SW 1271 (cell line): ENCODE measurements at regions not wholly inside any gene's neighbourhood (a gene's known extent, or its start where the extent isn't known, plus 50 kb on each side); places are given as distances from the start of the nearest gene placed in this dataset.
"Not testable (repeated sequence)": the region's sequence is repeated elsewhere in the genome, so short reads cannot be mapped to it uniquely, and the experiment has no call there.

ENCODE experiments used
- DNase-seq, 2 experiments: peaks; one replicate each; lab custom pipeline; 2025; lab: John Stamatoyannopoulos, UW

DNA sequence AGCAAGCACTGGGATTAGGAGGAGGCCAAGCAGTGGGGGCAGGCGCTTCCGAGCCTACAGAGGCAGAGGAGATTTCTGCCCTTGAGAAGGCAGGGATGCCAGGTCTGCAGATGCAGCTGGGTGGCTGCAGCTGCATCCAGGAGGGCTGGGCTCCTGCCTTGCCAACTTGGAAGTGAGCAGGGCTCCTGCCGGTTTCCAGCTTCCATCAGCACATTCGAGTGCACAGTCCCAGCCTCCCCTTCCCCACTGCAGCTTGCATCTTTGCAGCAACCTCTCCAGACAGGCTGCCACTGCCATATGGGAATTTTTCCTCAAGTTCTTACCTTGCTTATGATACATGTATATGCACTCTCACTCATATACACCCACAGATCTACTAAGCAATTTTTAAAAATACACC lies 1234.3 kb upstream of the B3GALT2 start:
- DNase-seq: no peak

DNA sequence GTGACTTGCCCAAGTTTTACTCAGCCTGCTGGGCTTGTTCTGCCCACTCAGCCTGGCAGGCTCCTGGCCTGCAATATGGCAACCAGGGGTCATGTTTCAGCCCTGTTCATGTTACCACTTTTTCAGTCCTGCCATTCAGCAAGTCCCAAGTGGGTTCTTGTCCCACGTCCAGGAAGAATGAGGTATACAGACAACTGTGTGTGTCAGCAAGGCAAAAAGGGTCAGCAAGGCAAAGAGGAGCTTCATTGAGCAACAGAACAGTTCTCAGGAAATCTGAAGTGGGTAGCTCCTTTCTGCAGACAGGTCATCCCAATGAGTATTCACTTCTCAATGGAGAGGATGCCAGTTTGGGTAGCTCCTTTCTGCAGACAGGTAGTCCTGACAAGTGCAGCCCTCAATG lies 1233.3 kb upstream of the B3GALT2 start:
- DNase-seq: no peak

DNA sequence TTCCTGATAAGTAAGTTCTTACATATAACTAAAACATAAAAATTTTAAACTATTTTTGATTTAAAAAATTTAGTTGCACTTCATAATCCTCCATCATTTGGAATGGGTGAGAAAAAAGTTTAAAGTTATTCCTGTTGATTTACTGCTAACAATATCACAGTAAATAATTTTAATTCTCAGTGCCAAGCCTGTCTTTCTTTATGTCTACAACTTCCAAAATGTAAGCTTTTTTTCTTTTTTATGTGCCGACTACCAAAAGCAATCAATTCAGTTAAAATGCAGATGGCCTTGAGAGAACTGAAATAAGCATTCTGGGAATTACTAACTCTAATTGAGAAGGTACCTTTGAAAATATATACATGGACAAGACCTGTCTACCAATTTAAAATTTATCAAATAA lies 1224.3 kb upstream of the B3GALT2 start:
- DNase-seq: no peak

DNA sequence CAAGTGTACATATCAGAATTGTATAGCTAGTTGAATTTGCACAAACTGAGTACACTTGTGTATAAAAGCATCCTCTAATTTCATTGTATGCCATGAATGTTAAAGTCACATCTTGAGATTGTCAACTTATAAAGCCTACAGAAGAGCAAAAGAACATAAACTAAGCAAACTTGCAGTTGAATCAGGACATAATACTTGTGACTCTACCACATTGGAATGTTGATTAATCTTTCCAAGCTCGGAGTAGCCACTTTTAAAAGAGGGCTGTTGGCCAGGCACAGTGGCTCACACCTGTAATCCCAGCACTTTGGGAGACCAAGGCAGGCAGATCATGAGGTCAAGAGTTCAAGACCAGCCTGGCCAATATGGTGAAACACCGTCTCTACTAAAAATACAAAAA lies 1220.8 kb upstream of the B3GALT2 start:
- DNase-seq: peak in 1 of 2 experiments; percentile 1

DNA sequence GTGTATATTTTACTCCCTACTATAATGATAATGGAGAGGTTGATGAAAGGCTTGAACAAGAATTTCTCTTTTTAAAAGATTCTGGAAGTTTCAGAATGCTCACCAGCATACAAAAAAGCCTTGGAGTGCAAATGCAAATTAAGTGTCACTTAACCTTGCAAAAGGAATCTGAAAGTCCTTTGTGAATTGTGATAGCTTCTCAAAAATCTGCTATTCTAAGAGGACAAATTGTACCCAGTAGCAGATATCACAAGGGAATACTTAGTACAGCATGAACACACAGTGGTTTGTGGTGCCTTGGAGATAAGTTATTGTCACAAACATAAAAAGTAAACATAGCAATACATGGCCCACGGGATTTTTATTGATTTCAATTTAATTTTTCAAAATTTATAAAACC lies 1208.3 kb upstream of the B3GALT2 start:
- DNase-seq: no peak

DNA sequence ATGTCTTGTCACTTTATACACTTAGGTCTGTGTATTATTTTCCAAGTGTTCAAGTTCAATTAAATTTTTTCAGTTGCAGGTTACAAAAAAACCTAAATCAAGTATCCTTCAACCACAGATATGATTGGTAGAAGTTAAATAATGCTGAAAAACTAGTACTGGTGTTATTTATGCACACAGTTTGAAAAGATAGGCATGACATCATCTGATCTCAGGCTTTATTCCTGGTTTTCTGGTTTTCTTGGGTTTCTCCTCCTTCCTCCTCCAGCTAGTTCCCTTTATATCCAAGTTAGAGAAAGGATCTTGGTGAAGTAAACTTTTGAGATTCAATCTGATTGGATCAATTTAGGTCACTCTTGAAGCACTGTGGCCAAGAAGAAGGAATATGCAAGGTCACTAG lies 1201.1 kb upstream of the B3GALT2 start:
- DNase-seq: no peak

DNA sequence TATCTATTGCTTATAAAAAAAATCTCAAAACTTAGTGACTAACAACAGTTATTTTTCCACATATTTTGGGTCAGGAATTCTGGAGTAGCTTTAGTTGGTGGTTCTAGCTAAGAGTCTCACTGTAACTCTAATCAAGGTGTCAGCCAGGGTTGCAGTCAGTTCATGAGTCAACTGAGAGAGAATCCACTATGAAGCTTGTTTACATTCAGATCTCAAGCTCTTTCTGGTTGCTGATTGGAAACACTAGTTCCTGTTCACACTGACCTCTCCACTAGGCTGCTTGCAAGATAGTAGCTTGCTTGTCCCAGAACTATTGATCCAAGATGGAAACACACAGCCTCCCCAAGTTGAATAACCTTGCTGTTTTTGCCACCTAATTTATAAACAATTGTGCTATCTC lies 1192.1 kb upstream of the B3GALT2 start:
- DNase-seq: no peak

DNA sequence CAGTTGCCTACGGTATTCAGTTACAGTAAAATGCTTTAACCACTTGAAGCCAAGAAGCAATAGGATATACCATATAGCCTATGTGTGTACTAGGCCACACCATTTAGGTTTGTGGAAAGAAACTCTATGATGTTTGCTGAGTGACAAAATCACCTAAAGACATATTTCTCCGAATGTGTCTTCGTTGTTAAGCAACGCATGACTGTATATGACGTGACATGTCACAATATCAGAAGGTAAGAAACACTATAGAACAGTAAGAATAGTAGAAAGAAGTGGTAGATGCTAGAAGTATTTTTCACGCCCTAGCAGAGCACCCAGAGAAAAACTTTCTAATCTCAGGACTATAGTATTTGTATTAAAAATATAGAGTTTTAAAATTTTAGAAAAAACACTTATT lies 1188.2 kb upstream of the B3GALT2 start:
- no peak for DNase-seq

DNA sequence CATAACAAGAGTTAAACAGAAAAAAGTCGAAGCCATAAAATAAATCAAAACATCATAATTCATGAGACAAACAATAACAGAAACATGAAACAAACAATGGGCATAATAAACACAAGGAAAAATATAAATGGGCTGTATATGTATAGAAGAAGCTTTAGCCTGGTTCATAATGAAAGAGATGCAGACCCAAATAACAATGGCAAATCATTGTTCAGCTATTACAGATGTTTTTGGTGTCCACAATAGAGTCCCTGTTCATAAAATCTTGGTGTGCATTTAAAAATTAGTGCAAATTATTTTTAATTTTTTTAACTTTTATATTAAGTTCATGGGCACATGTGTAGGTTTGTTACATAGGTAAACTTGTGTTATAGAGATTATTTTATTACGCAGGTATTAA lies 1185.9 kb upstream of the B3GALT2 start:
- DNase-seq: no peak

DNA sequence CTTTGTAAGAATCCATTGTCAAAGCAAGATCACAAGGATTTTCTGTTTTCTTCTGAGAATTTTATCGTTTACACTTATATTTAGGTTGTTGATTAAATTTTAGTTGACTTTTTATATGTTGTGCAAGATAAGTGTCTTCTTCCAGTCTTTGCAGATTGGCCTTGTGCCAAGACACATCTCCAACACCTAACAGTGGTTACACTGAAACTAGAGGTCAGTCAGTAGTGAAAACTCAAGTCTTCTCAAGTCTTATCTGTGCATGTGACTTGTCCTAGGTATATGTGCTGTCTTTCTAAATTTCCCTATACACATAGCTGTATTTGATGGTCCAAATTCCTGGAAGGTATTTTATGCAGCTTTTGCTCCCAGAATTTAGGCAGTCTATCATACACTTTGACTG lies 1183.2 kb upstream of the B3GALT2 start:
- no peak for DNase-seq

DNA sequence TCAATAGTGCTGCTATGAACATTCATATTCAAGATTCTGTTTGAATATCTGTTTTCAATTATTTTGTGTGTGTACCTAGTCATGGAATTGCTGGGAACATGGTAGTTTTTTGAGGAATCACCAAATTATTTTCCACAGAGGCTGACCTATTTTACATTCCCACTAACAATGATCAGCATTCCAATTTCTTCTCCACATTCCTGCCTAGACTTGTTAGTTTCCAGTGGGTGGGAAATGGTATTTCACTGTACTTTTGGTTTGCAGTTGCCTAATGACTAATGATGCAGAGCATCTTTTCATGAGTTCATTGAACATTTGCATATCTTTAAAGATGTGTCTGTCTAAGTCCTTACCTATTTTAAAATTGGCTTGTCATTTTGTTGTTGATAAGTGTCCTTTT lies 1182.6 kb upstream of the B3GALT2 start:
- DNase-seq: no peak

DNA sequence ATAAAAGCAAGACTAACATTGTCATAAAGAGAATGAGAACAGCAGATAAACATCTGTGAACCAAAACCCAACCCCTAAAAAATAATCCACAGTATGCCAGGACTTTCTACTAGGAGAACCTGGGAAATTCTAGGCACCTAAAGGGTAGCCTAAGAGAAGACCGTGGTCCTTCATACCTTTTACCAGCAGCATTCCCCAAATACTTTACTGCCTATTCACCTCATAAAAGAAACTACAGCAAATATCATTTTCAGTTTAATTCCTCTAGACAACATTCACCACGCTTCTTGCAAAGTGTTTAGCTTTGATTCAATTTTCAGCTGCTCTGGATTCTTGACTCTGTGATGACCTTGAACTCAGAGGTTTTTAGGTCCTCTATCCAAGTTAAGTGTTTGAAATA lies 1180.7 kb upstream of the B3GALT2 start:
- DNase-seq: no peak

DNA sequence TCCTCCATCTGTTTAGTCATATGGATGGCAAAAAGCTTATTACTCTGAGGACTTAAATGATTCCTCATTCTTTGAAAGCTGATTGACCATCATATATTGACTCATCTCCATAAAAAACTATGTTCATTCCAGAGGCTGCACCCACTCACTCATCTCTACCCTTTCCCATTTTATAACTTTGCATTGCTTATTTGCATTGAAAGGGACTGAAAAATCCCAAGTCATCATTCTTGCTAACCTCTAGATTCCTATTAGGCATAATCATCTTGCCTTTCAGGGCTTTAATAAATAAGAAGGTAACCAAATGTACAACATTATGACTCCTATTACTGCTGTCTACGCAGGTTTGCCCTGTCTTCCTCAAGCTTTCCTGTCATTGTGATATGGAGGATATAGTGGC lies 1180.3 kb upstream of the B3GALT2 start:
- no peak for DNase-seq

DNA sequence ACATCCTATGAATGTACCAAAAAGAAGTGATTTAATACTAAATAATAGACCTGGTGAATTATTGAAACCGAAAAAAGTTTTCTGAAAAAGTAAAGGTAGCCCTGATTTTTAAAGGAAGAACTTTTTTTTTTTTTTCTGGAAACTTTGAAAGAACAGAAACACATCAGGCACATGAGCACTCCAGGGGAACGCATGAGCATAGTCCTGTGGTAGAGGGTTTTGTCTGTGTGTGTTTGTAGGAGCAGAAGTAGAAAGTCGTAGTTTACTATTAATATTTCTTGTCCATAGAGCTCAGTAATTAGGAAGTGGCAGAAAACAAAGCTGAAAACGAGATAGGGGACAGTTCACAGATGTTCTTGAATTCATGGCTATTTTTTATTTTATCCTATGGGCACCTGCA lies 1175.9 kb upstream of the B3GALT2 start:
- DNase-seq: no peak

DNA sequence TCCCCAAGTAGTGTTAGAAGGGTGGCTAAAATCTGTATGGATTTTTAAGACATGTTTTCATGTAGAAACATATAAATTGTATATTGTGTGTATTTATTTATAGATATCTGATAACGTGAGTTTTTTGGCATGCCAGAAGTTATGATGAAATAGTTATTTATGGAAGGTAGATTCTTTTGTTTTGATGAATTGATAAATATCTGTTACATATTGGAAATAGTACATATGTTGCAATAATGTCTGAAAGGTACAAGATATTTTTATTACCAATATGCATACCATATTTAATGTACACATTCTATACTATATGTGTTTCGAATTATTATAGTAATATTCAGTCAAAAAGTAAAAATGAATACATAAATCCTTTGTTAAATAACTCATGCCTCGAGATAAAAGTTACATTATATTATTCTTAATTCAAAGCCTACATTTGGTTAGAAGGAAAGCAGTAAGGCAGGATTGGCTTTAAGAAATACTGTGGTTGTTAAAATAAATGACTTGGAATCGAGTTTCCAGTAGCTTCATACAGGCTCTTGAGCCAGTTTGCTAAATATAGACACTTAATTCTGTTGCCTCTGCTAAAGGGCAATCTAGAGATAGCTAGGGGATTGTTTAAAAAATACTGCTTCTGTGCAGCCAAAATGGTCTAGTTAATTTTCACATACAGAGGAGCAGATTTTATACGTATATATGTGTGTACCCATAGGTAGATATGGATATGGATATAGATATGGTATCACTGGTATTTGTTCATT lies 1175.1 kb upstream of the B3GALT2 start:
- DNase-seq: no peak

DNA sequence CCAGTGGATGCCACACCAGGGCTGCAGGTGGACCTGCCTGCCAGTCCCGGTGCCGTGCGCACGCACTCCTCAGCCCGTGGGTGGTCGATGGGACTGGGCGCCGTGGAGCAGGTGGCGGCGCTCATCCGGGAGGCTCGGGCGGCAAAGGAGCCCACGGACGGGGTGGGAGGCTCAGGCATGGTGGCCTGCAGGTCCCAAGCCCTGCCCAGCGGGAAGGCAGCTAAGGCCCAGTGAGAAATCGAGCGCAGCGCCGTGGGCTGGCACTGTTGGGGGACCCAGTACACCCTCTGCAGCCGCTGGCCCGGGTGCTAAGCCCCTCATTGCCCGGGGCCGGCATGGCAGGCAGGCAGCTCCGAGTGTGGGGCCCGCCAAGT lies 1171.8 kb upstream of the B3GALT2 start:
- no peak for DNase-seq

DNA sequence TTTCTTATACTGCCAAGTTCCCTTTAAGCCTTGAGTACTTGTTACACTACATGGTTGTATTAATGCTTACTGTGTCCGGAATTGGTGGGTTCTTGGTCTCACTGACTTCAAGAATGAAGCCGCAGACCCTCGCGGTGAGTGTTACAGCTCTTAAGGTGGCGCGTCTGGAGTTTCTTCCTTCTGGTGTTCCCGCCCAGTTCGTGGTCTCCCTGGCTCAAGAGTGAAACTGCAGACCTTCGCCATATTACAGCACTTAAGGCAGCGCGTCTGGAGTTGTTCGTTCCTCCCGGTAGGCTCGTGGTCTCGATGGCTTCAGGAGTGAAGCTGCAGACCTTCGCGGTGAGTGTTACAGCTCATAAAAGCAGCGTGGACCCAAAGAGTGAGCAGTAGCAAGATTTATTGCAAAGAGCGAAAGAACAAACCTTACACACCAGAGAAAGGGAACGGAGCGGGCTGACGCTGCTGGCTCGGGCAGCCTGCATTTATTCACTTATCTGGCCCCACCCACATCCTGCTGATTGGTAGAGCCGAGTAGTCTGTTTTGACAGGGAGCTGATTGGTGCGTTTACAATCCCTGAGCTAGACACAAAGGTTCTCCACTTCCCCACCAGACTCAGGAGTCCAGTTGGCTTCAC lies 1171.3 kb upstream of the B3GALT2 start:
- DNase-seq: not testable (repeated sequence)

DNA sequence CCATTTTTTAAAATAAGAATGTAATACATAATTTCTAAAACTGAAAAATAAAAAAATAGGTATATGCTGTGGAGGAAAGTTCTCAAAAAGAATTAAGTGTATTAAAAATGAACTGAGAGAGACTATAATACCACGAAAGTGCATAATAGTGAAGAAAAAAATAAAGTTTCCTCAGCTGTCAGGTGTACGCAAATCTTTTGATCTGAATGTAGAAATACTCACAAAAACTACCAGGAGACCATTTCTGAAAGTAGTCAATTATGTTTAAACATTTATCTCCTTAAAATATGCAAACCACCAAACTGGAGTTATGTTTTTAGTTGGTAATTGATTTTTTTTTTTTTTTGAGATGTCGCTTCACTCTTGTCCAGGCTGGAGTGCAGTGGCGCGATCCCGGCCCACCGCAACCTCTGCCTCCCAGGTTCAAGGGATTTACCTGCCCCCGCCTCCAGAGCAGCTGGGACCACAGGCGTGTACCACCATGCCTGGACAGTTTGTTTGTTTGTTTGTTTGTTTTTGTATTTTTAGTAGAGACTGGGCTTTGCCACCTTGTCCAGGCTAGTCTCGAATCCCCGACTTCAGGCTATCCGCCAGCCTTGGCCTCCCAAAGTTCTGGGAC lies 1169.2 kb upstream of the B3GALT2 start:
- no peak for DNase-seq

DNA sequence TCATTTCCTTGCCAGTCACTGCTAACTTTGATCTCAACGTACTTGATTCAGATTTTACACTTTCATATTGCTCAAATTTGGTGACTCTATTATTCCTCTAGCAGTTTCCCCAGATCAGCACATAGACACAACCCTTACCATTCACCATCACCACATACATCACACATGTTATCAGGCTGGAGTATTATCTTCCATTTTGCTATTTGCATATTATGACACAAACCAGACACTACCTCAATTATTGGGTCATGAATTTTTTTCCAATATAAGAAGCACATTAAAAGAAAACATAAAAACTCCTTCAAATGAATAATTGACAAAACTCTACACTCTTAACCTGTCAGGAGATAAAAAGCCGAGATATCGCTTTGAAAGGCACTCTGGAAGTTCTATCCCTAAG lies 1166.7 kb upstream of the B3GALT2 start:
- DNase-seq: no peak

DNA sequence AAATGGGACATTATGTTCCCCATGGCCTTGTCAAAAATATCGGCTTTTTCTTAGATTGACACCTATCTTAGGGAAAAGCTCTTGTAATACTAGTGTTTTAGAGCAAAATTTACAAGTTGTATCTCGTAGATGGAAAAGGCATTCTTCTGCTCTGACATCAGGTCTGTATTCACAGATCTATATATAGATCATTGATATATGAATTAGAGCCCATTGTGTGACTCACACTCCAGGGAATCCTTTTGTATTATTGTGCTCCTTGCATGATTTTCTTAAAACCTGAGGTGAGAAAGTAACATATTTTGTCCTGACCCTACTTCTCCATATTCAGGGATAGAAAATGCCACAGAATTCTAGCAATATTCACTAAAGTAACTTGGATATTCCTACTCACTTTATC lies 1160.8 kb upstream of the B3GALT2 start:
- DNase-seq: no peak

DNA sequence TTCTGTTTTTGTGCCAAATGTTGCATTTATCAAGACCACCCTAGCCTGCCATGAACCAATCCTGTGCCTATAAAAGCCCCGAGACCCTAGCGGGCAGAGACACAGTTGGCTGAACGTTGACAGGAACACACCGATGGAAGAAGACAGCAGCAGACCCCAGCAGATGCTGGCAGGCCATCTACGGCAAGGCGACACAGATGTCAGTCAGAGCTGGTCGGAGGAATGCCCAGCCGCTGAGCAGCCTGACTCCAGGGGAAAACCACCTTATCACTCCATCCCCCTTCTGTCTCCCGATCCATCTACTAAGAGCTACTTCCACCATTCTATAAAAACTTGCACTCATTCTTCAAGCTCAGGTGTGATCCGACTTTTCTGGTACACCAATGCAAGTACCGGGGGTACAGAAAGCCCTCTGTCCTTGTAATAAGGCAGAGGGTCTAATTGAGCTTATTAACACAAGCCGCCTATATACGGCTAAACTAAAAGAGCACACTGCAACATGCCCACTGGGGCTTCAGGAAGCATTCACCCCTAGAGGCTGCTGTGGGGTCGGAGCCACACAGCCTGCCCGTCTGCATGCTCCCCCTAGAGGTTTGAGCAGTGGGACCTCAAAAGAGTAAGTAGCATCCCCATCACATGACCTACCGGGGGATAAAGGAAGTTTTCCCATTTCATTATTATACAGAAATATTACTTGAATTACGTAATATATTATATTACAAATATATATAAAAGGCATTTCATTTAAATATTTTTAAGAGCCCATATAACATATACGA lies 1156.3 kb upstream of the B3GALT2 start:
- no peak for DNase-seq

DNA sequence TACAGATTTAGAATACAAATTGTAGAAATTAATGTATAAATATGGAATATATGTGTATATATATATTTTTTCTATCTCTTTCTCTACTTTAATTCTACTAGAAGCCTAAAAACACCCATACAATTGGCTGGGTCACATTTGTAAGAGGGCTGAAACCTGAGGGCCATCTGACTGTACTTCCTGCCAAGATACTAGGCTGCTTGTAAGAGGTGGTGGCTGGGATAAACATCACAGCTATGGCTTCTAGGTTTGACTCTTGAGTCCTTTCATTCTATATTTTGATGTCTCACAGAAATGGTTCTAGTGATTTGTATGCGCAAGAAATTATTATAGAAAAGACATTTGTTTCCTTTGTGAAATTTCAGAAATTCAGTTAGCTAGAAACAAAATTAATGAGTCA lies 1155.2 kb upstream of the B3GALT2 start:
- DNase-seq: no peak

DNA sequence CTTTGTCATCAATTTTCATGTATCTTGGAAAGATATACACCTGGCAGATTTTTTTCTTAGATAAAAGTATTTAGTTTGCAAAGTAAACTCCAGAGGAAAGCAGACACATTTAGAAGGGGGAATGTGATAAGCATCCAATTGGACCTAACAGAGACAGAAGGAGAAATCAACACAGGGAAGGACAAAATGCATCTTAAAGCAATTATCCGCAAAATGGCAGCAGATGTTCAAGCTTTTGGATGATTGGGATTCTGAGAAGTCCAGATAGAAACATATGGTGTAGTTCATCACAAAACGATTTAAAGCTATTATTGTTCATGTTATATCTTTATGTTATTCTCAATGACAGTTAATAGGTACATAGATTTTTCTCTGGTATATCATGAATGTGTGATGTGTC lies 1153.1 kb upstream of the B3GALT2 start:
- DNase-seq: no peak
